NCI-H1930 (cell line): ENCODE measurements at regions not wholly inside any gene's neighbourhood (a gene's known extent, or its start where the extent isn't known, plus 50 kb on each side); places are given as distances from the start of the nearest gene placed in this dataset.

Experiments used
- DNase-seq, 2 experiments: peaks; one replicate each; lab custom pipeline; 2025; lab: John Stamatoyannopoulos, UW

DNA sequence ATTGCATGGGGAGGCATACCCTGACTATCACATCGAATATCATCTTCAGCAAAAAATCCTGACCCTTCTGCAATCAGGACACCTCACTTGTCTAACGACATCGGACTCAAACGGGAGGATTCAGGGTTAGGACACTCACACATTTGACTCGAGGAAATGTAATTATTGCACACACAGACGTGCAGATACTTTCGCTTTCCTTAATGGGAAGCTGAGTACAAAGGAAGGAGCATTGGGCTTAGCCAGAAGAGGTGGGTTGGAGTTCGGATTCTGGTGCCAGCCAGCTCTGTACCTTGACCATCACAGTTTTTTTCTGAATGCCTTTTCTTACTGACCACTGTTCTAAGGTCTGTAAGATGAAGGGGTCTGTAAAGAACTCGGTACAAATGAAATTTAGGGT is 260.4 kb downstream of the GALC start:
- no peak for DNase-seq

- no peak for DNase-seq
Measured at GRCh38 chr14:87725318-87725717, 267.7 kb downstream of the GALC start.

GRCh38 chr14:87712396-87713090 is 280.4 kb downstream of the GALC start:
- DNase-seq: no peak

- no peak for DNase-seq
Measured at GRCh38 chr14:87705439-87705896, 287.5 kb downstream of the GALC start.

DNA sequence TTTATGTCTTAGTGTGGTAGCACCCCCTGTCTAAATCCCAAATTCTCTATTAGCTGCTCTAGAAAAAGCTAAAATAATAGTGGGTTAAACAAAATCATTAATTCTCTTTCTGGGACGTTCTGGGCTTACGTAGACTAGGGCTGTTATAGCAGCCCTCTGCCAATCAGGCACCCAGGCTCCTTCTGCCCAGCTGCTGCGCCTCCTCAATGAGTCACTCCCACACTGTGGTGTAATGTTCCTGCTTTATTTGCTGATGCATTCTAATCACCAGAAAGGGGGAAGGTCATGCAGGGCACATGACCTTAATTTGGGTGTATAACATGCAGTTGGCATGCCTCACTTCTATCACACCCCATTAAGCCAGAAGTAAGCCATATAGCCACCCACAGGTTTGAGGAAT is 294.5 kb downstream of the GALC start:
- no peak for DNase-seq

- no peak for DNase-seq
Measured at GRCh38 chr14:87696485-87696884, 296.5 kb downstream of the GALC start.

DNA sequence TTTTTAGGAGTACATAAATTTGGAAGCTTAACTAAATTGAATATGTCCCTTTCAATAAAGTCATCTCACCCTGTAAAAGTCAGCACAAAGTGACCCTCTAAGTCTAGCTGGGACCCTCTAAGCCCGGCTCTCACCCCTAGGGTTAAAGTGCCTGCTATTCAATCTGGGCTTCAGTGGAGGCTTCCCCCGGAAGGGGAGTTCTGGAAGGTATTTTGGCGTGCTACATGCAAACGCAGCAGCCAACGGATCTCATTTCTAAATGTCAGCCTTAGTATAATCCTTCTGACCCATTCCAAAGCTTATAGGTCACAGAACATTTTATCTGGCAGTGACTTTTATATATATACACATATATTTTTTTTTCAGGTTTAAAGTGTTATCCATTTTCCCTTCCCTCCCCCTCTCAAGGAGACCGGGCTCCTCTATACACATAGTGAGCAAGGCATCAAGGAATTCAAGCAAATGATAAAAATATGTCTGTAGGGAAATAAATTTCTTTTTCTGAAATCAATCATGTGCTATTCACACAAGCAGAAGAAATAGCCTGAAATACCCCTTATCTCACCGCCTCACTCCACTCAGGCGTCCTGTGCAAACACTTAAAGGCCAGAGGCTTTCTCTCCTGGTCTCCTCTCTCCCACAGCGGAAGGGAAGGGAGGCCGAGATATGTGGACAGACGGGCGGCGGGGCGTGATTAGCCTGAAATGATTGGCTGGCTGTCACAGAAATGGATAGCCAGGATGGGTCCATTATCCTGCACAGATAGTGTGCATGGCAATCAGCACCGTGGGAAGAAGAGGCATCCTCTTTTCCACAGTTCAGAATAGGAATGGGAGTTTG is 301.7 kb downstream of the GALC start:
- DNase-seq: no peak

- DNase-seq: no peak
Measured at GRCh38 chr14:87690076-87690613, 302.8 kb downstream of the GALC start.

DNA sequence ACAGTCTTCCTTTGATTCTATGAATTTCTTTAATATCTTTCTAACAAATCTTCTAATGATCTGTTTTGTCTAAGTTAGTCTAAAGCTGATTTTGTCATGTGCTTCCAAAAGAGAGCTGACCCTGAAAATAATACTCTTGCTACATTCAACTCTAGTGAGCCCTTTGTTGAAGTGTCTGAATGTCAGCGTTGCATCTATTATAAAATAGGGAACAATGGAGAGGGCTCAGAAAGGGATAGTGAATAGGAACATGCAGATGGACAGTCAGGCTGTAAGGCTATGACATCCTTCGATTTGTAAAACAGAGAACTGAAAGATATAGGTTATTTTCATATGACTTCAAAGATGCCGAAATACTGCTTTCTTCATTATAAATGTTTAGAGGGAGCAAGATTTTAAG is 304.5 kb downstream of the GALC start:
- DNase-seq: no peak

- DNase-seq: no peak
Measured at GRCh38 chr14:87687420-87687819, 305.6 kb downstream of the GALC start.

DNA sequence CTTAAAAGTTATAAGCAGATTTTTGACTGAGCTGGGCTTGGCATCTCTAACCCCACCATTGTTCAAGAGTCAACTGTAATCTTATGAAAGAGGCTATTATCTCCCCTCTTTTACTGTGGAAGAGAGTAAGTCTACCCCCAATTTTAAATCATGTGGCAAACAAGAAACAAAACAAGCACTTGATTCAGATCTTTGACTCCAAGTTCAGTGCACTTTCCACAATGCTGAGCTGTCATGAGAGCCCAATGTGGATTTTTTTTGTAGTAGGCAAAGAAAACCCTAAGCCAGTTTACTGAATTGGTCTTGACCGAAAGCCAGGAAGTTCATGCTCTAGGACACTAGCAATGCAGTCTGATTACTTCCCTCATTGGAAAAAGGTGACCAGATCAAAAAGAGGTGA is 306.2 kb downstream of the GALC start:
- no peak for DNase-seq

DNA sequence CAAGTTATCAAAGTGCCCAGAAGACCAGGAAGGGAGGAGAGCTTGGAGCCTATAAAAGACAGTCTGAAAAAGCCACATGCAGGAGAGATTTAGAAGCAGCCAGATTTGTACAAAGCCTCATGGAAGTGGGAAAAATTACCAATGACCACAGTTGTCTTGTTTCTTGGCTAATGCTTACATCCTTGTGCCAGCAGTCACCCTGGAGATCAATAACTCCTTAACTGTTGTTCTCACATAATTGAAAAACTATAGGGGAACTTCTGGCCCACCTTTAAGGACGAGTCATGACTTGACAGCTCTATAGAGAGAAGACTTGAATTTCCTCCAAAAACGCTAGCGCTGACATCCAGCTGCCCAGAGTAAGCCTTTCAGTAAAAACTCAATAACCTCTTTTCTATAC is 313.1 kb downstream of the GALC start:
- DNase-seq: no peak

DNA sequence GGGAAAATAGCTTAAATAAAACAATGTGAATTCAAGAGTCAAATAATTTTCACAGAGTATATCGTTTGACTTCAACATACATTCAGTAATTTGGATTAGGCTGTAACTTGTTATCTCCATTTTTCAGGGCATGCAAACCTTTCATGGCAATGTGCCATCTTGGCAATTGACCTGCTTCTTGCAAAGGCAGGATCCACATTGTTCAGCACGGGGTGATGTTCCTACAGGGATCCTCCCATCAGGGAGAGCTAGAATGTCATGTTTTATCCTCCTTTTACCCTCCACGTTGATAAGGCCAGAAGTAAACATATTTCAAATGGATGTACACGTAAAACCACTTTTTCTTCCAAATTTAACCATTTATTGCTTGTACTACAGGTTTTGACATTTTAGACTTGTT is 314.4 kb downstream of the GALC start:
- no peak for DNase-seq

GRCh38 chr14:87676814-87677437 is 316.1 kb downstream of the GALC start:
- no peak for DNase-seq

DNA sequence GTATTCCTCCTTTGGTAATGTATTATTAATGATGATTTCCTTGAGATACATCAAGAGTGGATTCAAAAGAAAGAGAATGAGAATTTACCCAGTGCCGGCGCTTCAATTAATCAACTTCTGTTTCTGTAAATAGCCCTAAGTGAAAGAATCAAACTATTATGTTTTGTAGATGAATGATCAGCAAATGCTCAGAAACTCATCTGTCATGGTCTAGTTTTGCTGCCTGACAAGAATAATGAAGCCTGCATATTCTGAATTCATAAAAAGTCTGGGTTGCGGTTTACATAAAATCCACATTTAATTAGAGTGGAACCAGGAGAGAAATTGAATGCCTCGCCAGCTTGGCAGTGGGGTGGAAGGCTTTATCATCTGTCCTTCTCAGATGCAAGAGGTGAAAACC is 325.3 kb downstream of the GALC start:
- no peak for DNase-seq

DNA sequence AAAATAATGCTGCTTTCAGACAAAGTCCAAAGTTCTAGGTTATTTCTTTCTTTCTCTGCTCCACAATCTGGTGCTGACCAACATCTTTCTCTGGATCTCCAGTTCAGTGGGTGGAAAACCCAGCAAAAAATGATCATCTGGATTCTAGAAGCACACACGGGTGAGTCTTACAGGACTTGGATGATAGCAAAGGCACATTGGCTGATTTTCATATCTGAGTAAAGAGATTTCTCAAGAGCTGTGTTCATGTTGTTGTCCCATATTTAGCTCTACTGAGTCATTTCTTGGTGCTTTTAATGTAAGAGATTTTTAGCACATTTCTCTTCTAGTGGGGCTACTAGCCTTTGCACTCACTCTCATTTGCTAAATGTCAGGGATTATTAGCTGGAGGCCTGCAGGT is 336.7 kb downstream of the GALC start:
- DNase-seq: no peak

- no peak for DNase-seq
Measured at GRCh38 chr14:87652278-87652677, 340.7 kb downstream of the GALC start.

DNA sequence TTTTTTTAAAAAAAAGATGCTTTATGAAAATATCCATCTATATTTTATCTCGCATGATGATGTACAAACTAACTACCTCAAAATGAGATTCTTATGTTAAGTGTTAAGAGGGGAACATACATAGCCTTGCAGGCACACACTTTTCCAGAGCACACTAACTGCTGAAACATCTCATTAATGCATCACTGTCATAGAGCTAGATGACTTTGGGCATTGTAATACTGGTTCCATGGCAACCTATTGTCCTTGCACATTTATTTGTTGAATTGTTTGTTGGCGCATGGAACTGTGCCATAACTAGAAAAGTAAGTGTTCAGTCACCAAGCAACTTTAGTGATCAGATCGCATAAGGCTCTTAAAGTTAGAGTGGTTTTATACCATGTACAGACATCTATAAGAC is 348.3 kb downstream of the GALC start:
- DNase-seq: no peak

- no peak for DNase-seq
Measured at GRCh38 chr14:87643005-87643404, 350.0 kb downstream of the GALC start.

DNA sequence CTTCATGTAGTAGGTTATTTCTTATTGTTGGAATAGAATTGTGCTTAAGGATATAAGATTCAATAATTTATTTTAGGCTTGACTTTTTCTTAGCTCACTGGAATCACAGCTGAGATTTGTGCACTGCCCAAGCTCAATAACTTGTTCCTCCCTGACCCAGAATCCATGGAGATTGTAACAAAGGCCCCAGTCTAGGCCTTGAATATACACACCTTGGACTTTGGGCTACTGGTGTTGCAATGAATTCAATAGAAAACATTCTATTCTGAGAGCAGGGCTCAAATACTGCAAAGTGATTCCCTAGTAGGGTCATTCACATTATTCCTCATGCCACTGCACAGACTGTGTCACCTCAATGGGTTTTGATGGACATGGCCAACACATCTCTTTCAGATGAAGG is 352.4 kb downstream of the GALC start:
- no peak for DNase-seq

- DNase-seq: no peak
Measured at GRCh38 chr14:87638196-87638595, 354.8 kb downstream of the GALC start.

- no peak for DNase-seq
Measured at GRCh38 chr14:87635442-87635841, 357.5 kb downstream of the GALC start.

GRCh38 chr14:87632796-87633195 is 360.2 kb downstream of the GALC start:
- DNase-seq: no peak
